ENCODE measurements at regions not wholly inside any gene's neighbourhood (a gene's known extent, or its start where the extent isn't known, plus 50 kb on each side); places are given as distances from the start of the nearest gene placed in this dataset.

DNA sequence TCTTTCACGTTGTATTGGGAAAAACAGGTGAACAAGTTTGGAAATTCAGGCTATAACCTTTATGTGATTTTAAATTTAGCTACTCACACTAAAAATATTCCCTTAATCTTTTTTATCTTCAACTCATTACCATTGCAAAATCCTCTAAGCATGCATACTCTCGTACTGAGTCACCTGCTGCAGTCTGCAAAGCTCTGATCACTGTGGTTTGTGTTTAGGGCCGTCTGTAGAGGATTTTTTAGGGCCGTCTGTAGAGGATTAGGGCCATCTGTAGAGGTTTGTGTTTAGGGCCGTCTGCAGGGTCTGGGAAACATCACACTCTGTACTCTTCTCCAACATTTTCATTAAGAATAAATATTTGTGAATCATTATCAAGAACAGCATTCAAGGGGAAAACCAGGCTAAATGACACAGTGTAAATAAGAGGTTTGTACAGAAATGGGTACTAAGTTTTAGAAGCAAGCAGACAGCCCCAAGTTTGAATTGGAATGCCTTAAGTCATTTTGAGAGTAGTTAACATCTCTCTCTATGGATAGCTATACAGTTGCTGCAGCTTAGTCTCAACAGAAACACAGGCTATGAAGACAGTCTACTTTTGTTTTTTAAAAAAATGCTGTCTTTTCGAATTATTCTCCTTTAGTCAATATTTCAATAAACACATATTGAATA is 155.0 kb upstream of the TSLP start:
- no peak for DNase-seq (ENCODE audit: low spot score)
- Mint-ChIP-seq H3K9me3 (peaks cover 4% of the 10 kb centered on the region), H3K36me3 (no peaks in the 10 kb centered on the region), H3K4me1 (ENCODE audit: low read depth in 2 of 2) (no peaks in the 10 kb centered on the region), H3K4me3 (no peak overlapping the region), H3K27me3 (no peaks in the 10 kb centered on the region), H3K27ac (no peak overlapping the region)
- no peak for ATAC-seq

DNA sequence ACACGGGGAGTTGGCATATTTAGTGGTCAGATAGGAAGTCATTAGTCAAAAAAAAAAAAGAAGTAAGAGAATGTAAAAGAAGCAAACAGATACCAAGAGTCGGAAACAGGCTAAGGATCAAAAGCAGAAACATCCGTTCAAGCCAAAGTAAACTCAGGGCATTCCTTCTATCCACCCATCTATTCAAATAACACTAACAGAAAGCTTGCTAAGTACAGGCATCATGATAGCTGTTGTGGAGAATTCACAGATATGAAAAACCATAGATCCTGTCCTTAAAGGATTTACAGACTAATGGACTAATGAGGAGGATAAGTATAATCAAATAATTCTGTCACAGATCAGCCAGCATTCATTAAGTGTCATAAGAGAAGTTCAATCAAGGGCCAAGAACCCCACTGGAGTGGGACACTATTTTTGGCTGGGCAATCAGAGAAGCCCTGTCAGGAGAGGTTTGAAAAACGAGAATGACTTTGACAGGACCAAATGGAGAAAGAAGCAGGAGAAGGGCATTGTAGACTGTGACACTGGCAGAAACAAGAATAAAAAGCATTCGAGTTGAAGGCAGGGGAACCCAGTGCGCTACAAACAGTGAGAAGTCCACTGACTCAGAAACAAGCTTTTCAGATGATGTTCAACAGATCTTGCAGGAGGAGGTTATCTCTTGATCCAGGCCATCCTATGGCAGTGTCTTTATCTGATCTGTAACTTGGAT is 154.2 kb upstream of the TSLP start:
- H3K36me3 Mint-ChIP-seq = no peaks in the 10 kb centered on the region
- no peak overlapping the region for H3K4me3 Mint-ChIP-seq
- no peak for DNase-seq (ENCODE audit: low spot score)

DNA sequence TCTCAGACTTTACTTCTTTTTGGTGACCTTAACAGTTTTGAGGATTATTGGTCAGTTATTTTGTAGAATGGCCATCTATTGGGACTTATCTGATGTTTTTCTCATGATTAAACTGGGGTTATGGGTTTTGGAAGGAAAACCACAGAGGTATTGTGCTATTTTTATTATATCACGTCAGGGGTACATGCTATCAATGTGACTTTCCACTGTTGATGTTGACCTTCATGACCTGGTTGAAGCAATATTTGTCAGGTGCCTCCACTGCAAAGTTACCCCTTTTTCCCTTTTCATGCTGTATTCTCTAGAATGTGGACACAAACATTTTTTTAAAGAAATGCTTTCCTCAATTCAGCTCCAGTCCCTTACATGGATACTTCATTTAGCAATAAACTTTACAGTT is 152.8 kb upstream of the TSLP start:
- Mint-ChIP-seq H3K9me3 (peaks cover 3% of the 10 kb centered on the region), H3K4me1 (ENCODE audit: low read depth in 2 of 2) (no peaks in the 10 kb centered on the region), H3K27ac (no peak overlapping the region), H3K4me3 (no peak overlapping the region), H3K27me3 (no peaks in the 10 kb centered on the region), H3K36me3 (no peaks in the 10 kb centered on the region)
- ATAC-seq (no peak), DNase-seq (ENCODE audit: low spot score) (no peak)

More for the DNA sequence above, 154.2 kb upstream of the TSLP start:
- H3K4me1 Mint-ChIP-seq (ENCODE audit: low read depth in 2 of 2) = no peaks in the 10 kb centered on the region
- no peak for ATAC-seq
- H3K9me3 Mint-ChIP-seq = peaks cover 3% of the 10 kb centered on the region
- no peaks in the 10 kb centered on the region for H3K27me3 Mint-ChIP-seq
- H3K27ac Mint-ChIP-seq = no peak overlapping the region

DNA sequence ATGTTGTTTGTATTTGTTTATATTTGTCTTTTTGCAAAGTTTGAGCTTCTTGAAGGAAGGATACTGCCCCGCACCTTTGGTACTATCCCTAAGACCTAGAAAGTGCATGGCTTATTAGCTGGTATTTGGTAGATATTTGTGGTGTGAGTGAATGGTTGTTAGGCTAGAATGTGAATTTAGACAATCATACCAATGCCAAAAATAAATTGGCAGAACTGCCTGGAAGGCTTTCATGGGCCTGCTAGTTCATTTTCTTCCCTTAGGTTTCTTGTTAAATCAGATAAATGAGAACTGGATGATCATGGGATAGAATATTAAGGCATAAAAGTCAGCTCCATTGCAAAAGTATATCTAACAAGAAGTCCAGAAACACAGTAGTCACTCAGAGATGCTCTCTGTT is 147.5 kb upstream of the TSLP start:
- no peaks in the 10 kb centered on the region for H3K9me3 Mint-ChIP-seq
- DNase-seq (ENCODE audit: low spot score) (no peak), ATAC-seq (no peak)
- no peak overlapping the region for H3K4me3 Mint-ChIP-seq
- no peaks in the 10 kb centered on the region for H3K27me3 Mint-ChIP-seq
- H3K27ac Mint-ChIP-seq = no peak overlapping the region
- no peaks in the 10 kb centered on the region for H3K36me3 Mint-ChIP-seq
- no peaks in the 10 kb centered on the region for H3K4me1 Mint-ChIP-seq (ENCODE audit: low read depth in 2 of 2)

DNA sequence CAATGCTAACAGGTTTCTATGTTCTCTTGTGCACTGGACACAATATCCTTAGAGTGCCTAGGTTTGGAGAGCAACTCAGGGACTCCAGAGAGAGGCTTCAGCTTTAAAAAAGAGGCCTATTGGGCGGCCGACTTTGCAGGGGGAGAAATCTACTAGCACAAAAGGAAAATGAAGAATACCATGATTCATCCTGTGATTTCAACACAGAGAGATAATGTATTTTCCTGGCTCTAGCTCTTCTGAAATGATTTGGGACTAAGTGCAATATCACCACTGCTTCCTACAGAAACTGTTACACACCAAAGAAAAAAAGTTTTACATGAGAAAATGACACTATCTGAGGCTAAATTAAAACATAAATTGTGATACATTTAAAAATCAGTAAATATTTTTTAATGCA is 146.1 kb upstream of the TSLP start:
- Mint-ChIP-seq H3K4me3 (no peak overlapping the region), H3K9me3 (no peaks in the 10 kb centered on the region), H3K36me3 (no peaks in the 10 kb centered on the region), H3K27ac (no peak overlapping the region), H3K4me1 (ENCODE audit: low read depth in 2 of 2) (no peaks in the 10 kb centered on the region), H3K27me3 (no peaks in the 10 kb centered on the region)
- ATAC-seq (no peak), DNase-seq (ENCODE audit: low spot score) (no peak)

DNA sequence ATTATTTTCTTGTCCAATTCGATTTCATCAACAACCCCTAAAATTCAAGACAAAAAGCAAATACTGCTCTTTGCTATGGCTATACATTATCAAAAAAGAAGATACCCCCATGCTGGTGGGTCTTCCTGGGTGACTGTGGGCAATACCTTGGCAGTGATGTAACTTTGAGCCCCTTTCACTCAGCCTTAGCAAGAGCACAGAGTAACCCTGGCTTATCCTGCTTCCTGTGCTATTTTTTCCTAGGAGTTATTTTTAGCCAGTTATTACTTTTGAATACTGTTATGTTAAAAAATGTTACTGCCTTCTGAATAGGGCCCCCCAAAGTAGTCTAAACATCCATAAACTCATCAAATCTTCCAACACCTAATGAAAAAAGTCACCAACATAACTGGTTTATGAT is 145.6 kb upstream of the TSLP start:
- H3K9me3 Mint-ChIP-seq = peaks cover 3% of the 10 kb centered on the region
- ATAC-seq (no peak), DNase-seq (ENCODE audit: low spot score) (no peak)
- no peaks in the 10 kb centered on the region for H3K36me3 Mint-ChIP-seq
- no peak overlapping the region for H3K27ac Mint-ChIP-seq
- no peaks in the 10 kb centered on the region for H3K4me1 Mint-ChIP-seq (ENCODE audit: low read depth in 2 of 2)
- no peaks in the 10 kb centered on the region for H3K27me3 Mint-ChIP-seq
- no peak overlapping the region for H3K4me3 Mint-ChIP-seq

DNA sequence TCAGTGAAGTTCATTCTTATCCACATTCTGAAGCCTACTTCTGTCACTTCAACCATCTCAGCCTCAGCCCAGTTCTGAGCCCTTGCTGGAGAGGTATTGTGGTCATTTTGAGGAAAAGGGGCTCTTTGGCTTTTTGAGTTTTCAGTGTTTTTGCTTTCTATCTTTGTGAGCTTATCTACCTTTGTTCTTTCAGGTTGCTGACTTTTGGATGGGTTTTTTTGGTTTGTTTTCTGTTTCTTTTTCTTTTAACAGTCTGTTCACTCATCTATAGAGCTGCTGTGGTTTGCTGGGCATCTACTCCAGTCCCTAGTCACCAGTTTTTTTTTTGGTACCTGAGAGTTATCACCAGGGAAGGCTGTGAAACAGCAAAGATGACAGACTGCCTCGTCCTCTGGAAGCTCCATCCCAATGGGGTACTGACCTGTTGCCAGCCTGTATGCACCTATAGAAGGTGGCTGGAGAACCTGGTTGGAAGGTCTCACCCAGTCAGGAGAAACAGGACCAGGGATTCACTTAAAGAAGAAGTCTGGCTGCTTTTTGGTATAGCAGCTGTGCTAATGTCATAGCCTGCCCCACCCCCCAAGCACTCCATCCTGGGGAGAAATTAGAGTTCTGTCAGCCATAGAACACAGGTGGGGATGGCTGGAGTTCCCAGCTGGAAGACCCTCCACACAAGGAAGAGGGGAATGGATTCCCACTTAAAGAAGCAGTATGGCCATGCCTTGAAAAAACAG is 138.6 kb upstream of the TSLP start:
- no peaks in the 10 kb centered on the region for H3K27me3 Mint-ChIP-seq
- peaks cover 6% of the 10 kb centered on the region for H3K36me3 Mint-ChIP-seq
- no peak for DNase-seq (ENCODE audit: low spot score)
- peaks cover 29% of the 10 kb centered on the region for H3K9me3 Mint-ChIP-seq
- ATAC-seq = no peak
- no peak overlapping the region for H3K27ac Mint-ChIP-seq
- H3K4me1 Mint-ChIP-seq (ENCODE audit: low read depth in 2 of 2) = no peaks in the 10 kb centered on the region
- no peak overlapping the region for H3K4me3 Mint-ChIP-seq

DNA sequence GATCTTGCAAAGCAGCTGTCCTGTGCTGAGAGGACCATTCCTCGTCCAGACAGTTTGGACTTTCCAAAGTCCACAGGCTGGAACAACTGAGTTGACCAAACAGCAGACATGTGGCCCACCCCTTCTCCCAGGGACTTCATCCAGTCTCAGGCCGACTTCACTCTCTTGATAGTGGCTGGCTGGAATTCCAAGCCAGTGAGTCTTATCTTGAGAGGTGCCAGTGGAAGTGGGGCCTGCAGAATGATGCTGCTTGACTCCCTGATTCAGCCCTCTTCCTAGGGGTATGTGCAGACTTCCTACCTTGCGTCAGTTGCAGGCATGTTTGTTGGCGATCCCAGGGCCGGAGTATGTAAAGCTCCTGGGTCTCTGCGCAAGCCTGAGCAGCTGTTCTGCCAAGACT is 131.4 kb upstream of the TSLP start:
- Mint-ChIP-seq H3K4me1 (ENCODE audit: low read depth in 2 of 2) (no peaks in the 10 kb centered on the region), H3K4me3 (no peak overlapping the region), H3K9me3 (peaks cover 20% of the 10 kb centered on the region), H3K27me3 (no peaks in the 10 kb centered on the region), H3K27ac (no peak overlapping the region), H3K36me3 (no peaks in the 10 kb centered on the region)
- no peak for DNase-seq (ENCODE audit: low spot score)
- no peak for ATAC-seq

DNA sequence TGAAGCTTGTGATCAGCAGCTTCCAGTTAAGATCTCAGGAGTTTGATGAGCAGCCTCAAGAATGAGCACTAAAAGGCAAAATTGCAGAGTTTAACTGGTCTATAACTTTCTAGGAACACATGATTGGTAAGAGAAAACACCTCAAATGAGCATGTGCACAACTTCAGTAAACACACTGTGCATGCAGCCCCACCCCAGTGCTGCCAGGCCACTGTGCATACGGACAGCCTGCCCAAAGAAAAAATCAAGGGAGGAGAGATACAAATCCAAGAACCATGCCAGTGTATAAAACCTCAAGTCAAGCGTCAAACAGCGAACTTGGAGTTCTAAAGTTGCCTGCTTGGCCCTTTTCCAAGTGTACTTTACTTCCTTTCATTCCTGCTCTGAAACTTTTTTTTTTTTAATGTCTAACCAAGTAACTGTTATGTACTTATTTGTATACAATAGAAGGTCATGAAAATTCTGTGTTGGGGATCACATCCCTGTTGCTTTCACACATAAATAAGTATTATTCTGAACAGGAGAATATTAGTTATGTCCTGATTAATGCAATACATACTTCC is 125.6 kb upstream of the TSLP start:
- DNase-seq (ENCODE audit: low spot score) = no peak
- Mint-ChIP-seq H3K4me1 (ENCODE audit: low read depth in 2 of 2) (no peaks in the 10 kb centered on the region), H3K36me3 (no peaks in the 10 kb centered on the region), H3K4me3 (no peak overlapping the region), H3K27ac (no peak overlapping the region), H3K27me3 (no peaks in the 10 kb centered on the region), H3K9me3 (peaks cover 35% of the 10 kb centered on the region)
- ATAC-seq = no peak

DNA sequence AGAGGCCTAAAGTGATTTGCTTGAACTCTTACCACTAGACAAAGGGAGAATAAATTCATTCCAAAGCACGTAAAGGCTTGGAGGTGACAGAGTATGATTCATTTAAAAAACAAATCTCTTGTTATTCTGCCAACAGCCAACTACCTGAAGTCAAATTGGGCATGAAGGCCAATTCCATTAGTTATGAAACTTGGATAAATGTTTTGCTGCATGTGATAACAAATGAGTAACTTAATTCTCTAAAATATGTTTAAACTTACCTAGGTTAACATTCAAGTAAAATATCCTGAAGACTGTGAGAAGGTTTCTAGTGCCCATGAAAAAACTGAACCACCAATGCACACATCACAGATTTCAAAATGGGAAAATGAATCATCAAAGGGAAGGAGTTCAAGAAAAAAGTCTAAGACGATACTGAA is 120.1 kb upstream of the TSLP start:
- Mint-ChIP-seq H3K27me3 (no peaks in the 10 kb centered on the region), H3K4me3 (no peak overlapping the region), H3K4me1 (ENCODE audit: low read depth in 2 of 2) (no peaks in the 10 kb centered on the region), H3K9me3 (peaks cover 39% of the 10 kb centered on the region), H3K36me3 (no peaks in the 10 kb centered on the region), H3K27ac (no peak overlapping the region)
- DNase-seq (ENCODE audit: low spot score) (no peak), ATAC-seq (no peak)

DNA sequence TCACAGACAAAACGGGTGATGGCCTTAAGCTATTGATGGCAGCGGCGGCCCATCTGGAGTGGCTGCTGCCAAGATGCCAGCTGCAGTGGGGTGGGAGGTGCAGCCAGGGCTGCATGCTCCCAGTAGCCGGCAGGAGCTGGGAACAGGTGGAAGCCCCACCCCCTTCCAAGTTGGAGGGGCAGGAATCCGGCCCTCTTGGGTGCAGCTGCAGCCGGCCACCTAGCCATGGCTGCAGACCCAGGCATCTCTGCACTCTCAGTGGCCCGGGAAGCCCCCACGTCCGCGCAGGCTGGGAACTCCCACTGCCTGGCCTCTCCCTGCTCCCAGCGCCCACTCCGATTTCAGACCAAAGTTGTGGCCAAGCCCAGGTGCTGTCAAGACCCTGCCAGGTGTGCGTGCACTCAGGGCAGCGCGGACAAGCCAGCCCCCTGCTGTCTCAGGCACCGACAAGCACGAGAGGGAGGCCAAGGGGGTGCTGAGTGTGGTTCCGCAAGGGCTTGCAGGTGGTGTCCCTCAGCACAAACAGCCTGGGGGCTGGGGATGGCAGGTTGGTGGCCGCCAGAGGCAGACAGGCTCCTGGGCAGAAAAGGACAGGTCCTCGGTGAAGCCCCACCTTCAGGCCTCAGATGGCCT is 115.1 kb upstream of the TSLP start:
- no peak for DNase-seq (ENCODE audit: low spot score)
- Mint-ChIP-seq H3K27ac (no peak overlapping the region), H3K27me3 (no peaks in the 10 kb centered on the region), H3K4me3 (no peak overlapping the region), H3K36me3 (no peaks in the 10 kb centered on the region), H3K4me1 (ENCODE audit: low read depth in 2 of 2) (no peaks in the 10 kb centered on the region), H3K9me3 (peaks cover 17% of the 10 kb centered on the region)
- no peak for ATAC-seq

DNA sequence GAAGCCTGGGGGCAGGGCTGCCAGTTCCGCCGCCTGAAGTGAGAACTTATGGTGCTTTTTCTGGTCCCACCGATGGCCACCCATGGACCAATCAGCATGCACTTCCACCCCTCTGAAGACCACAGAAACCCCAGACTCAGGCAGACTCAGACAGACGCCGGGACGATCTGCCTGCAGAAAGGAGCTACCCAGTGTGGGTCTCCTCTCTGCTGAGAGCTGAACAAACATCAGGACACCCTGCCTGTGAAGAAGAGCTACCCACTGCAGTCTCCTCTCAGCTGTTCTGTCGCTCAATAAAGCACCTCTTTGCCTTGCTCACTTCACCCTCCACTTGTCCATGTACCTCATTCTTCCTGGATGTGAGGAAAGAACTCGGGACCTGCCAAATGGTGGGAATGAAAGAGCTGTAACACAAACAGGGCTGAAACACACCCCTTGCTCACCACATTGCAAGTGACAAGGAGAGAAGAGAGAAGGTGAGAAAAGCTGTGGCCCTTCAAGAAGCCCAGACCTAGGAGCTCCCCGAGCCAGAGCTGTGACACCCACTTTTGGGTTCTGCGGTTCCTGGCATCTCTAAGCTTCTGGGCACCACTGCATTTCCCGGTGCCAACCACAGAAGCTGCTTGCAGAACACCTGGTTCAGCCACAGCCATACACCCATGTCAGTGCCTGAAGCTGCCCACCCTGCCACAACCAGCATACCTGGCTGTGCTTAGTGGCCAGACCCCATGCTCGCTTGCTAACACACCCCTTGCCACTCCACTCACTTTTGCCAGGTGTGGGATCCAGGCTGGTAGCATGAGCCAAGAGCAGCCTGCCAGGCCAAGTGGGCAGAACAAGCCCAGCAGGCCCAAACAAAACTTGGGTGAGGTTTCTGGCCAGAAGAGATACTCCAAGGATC is 114.3 kb upstream of the TSLP start:
- Mint-ChIP-seq H3K36me3 (no peaks in the 10 kb centered on the region), H3K27me3 (no peaks in the 10 kb centered on the region), H3K27ac (no peak overlapping the region), H3K4me1 (ENCODE audit: low read depth in 2 of 2) (no peaks in the 10 kb centered on the region), H3K4me3 (no peak overlapping the region), H3K9me3 (peaks cover 17% of the 10 kb centered on the region)
- ATAC-seq (no peak), DNase-seq (ENCODE audit: low spot score) (no peak)

DNA sequence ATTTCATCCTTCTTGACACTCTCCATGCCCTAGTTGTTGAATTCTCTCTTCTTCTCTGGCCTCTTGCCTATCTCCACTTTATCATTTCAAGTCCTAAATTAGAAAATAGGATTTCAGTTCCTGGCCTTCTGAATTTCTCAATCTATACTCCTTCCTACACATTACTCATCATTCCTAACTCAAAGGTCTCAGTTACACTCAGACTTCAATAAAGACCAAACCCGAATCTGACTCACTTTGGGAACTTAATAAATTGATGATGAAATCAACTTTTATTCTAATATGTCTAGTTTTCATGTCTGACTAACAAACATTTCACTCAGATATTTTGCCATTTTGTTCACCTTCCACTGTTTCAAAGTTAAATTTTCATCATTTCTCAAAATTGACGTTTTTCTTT is 113.6 kb upstream of the TSLP start:
- H3K27me3 Mint-ChIP-seq = no peaks in the 10 kb centered on the region
- no peak for DNase-seq (ENCODE audit: low spot score)
- no peak overlapping the region for H3K4me3 Mint-ChIP-seq
- no peaks in the 10 kb centered on the region for H3K4me1 Mint-ChIP-seq (ENCODE audit: low read depth in 2 of 2)
- no peak for ATAC-seq
- no peak overlapping the region for H3K27ac Mint-ChIP-seq
- no peaks in the 10 kb centered on the region for H3K36me3 Mint-ChIP-seq
- H3K9me3 Mint-ChIP-seq = peaks cover 17% of the 10 kb centered on the region

Data from natural killer cell treated with Interleukin-12 subunit alpha and Interleukin-12 subunit beta and Interleukin-15 and Interleukin-18, amount 100 ng/mL, for 72 hours (primary cell).